Tibial nerve (tissue), 4 donors: ENCODE measurements at regions not wholly inside any gene's neighbourhood (a gene's known extent, or its start where the extent isn't known, plus 50 kb on each side); places are given as distances from the start of the nearest gene placed in this dataset.

Source experiments
- DNase-seq, 2 donors: peaks; one replicate each; pipeline ENCODE4 v3.0.0-alpha.2; 2019; ENCODE audit warnings: low spot score in 2 of 2
- H3K27ac ChIP-seq, 4 donors: fragments of 200-600 bp; sonication (generic) in 3 of 4; one replicate each; pipeline ENCODE4 v1.5.1; 2017 to 2019; ENCODE audit warnings: mild to moderate bottlenecking in 1 of 4
- H3K27me3 ChIP-seq, 2 donors: fragments of 200-600 bp; sonication (generic) in 1 of 2; one replicate each; pipeline versions ENCODE4 v1.5.1 to v1.6.0; 2017 to 2019
- H3K36me3 ChIP-seq, 3 donors: fragments of 200-600 bp; sonication (generic); one replicate each; pipeline ENCODE4 v1.5.1; 2018 to 2019
- H3K4me1 ChIP-seq, 4 donors: fragments of 200-600 bp; sonication (generic) in 3 of 4; one replicate each; pipeline ENCODE4 v1.5.1; 2017 to 2019
- H3K4me3 ChIP-seq, 4 donors: fragments of 200-600 bp; sonication (generic) in 3 of 4; one replicate each; pipeline ENCODE4 v1.5.1; 2017 to 2019; ENCODE audit warnings: mild to moderate bottlenecking in 1 of 4, moderate library complexity in 1 of 4
- H3K9me3 ChIP-seq, 4 donors: fragments of 200-600 bp; sonication (generic) in 3 of 4; one replicate each; pipeline ENCODE4 v1.5.1; 2017 to 2019
- EP300 ChIP-seq, 2 donors: sonication (generic); formaldehyde crosslinking; IDR thresholded peaks; one replicate each; pipeline ENCODE4 v1.6.1; 2017; ENCODE audit warnings: antibody characterized with exemption in 2 of 2, mild to moderate bottlenecking in 1 of 2
- POLR2A ChIP-seq, 2 donors: fragments of 450-650 bp; IDR thresholded peaks; one replicate each; pipeline ENCODE4 v1.6.1; 2017; ENCODE audit warnings: antibody characterized with exemption in 2 of 2, mild to moderate bottlenecking in 2 of 2, moderate library complexity in 2 of 2
- WGBS, 2 donors: methylation state at CpG; one replicate each; pipeline ENCODE4 v1.1.5; 2018; 5-methylcytosine and 5-hydroxymethylcytosine counted together
- TF ChIP-seq, protein P1 (sequence below), 5 experiments: fragments of 200-600 bp in 3 of 5; fragments of 450-650 bp in 2 of 5; sonication (generic) in 3 of 5; IDR thresholded peaks; one replicate each; pipeline ENCODE4 v1.5.1; 2016 to 2019; ENCODE audit warnings: antibody characterized with exemption in 5 of 5, mild to moderate bottlenecking in 3 of 5, moderate library complexity in 2 of 5

GRCh38 chr15:23912191-23912590 is 225.1 kb upstream of the NDN start:
- Histone ChIP-seq H3K36me3 (no peaks in the 10 kb centered on the region), H3K9me3 (no peaks in the 10 kb centered on the region), H3K27ac (no peak overlapping the region), H3K4me3 (no peak overlapping the region), H3K4me1 (no peaks in the 10 kb centered on the region), H3K27me3 (no peaks in the 10 kb centered on the region)
- TF ChIP-seq, protein P1, sequence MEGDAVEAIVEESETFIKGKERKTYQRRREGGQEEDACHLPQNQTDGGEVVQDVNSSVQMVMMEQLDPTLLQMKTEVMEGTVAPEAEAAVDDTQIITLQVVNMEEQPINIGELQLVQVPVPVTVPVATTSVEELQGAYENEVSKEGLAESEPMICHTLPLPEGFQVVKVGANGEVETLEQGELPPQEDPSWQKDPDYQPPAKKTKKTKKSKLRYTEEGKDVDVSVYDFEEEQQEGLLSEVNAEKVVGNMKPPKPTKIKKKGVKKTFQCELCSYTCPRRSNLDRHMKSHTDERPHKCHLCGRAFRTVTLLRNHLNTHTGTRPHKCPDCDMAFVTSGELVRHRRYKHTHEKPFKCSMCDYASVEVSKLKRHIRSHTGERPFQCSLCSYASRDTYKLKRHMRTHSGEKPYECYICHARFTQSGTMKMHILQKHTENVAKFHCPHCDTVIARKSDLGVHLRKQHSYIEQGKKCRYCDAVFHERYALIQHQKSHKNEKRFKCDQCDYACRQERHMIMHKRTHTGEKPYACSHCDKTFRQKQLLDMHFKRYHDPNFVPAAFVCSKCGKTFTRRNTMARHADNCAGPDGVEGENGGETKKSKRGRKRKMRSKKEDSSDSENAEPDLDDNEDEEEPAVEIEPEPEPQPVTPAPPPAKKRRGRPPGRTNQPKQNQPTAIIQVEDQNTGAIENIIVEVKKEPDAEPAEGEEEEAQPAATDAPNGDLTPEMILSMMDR (IDR thresholded peaks at IDR 0.05): no peak
- TF ChIP-seq EP300 (IDR thresholded peaks at IDR 0.05) (no peak), POLR2A (IDR thresholded peaks at IDR 0.05) (no peak)
- no peak for DNase-seq
- 34 to 50% methylated on average over 7 to 12 of the region's 12 CpGs for WGBS, 2 donors

- Histone ChIP-seq H3K27me3 (no peaks in the 10 kb centered on the region), H3K36me3 (no peaks in the 10 kb centered on the region), H3K4me3 (no peak overlapping the region), H3K27ac (no peak overlapping the region), H3K4me1 (no peaks in the 10 kb centered on the region), H3K9me3 (no peaks in the 10 kb centered on the region)
- 67 to 72% methylated on average over 5 of the region's 5 CpGs for WGBS, 2 donors
- TF ChIP-seq POLR2A (IDR thresholded peaks at IDR 0.05) (no peak), EP300 (IDR thresholded peaks at IDR 0.05) (no peak)
- TF ChIP-seq, protein P1 (IDR thresholded peaks at IDR 0.05): no peak
- no peak for DNase-seq
Measured at GRCh38 chr15:23913081-23913480, 226.0 kb upstream of the NDN start.

- DNase-seq: no peak
- Histone ChIP-seq H3K4me1 (no peaks in the 10 kb centered on the region), H3K36me3 (no peaks in the 10 kb centered on the region), H3K27ac (no peak overlapping the region), H3K27me3 (no peaks in the 10 kb centered on the region), H3K9me3 (no peaks in the 10 kb centered on the region), H3K4me3 (no peak overlapping the region)
- 57 to 68% methylated on average over 1 of the region's 1 CpG for WGBS, 2 donors
- TF ChIP-seq, protein P1 (IDR thresholded peaks at IDR 0.05): no peak
- TF ChIP-seq EP300 (IDR thresholded peaks at IDR 0.05) (no peak), POLR2A (IDR thresholded peaks at IDR 0.05) (no peak)
Measured at GRCh38 chr15:23913635-23914034, 226.5 kb upstream of the NDN start.

DNA sequence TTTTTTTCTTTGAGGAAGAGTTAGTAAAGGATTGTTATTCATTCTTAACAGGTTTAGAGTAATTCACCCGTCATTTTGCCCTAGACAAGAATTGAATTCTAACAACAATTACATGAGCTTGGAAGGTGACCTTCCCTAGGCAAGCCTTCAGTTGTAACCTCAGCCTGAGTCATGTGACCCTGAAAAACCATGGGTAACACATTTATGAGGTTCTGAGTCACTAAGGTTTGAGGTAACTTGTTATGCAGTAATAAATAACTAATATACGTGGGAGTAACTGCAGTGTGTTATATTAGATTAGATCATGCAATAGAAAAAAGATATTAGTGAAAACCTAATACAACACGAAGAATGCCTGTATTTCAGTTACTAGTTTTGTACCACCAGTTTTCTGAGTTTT is 237.6 kb upstream of the NDN start:
- H3K9me3 ChIP-seq: no peaks in the 10 kb centered on the region
- 70 to 71% methylated on average over 3 of the region's 3 CpGs for WGBS, 2 donors
- TF ChIP-seq POLR2A (IDR thresholded peaks at IDR 0.05) (no peak), EP300 (IDR thresholded peaks at IDR 0.05) (no peak)
- TF ChIP-seq, protein P1 (IDR thresholded peaks at IDR 0.05): no peak
- H3K4me3 ChIP-seq: no peak overlapping the region
- no peak for DNase-seq
- no peaks in the 10 kb centered on the region for H3K4me1 ChIP-seq
- H3K36me3 ChIP-seq: no peaks in the 10 kb centered on the region
- H3K27me3 ChIP-seq: no peaks in the 10 kb centered on the region
- no peak overlapping the region for H3K27ac ChIP-seq

- no peak for DNase-seq
- Histone ChIP-seq H3K27me3 (no peaks in the 10 kb centered on the region), H3K27ac (no peak overlapping the region), H3K36me3 (no peaks in the 10 kb centered on the region), H3K4me1 (no peaks in the 10 kb centered on the region), H3K9me3 (peaks cover 0 to 5% (median 0%) of the 10 kb centered on the region in 4 donors), H3K4me3 (no peak overlapping the region)
- TF ChIP-seq, protein P1 (IDR thresholded peaks at IDR 0.05): no peak
- TF ChIP-seq EP300 (IDR thresholded peaks at IDR 0.05) (no peak), POLR2A (IDR thresholded peaks at IDR 0.05) (no peak)
- WGBS, 2 donors: 61 to 62% methylated on average over 14 of the region's 14 CpGs
Measured at GRCh38 chr15:23954931-23955330, 267.8 kb upstream of the NDN start.
